ENCODE measurements at regions not wholly inside any gene's neighbourhood (a gene's known extent, or its start where the extent isn't known, plus 50 kb on each side); places are given as distances from the start of the nearest gene placed in this dataset.
"Not testable (repeated sequence)": the region's sequence is repeated elsewhere in the genome, so short reads cannot be mapped to it uniquely, and the experiment has no call there.

DNA sequence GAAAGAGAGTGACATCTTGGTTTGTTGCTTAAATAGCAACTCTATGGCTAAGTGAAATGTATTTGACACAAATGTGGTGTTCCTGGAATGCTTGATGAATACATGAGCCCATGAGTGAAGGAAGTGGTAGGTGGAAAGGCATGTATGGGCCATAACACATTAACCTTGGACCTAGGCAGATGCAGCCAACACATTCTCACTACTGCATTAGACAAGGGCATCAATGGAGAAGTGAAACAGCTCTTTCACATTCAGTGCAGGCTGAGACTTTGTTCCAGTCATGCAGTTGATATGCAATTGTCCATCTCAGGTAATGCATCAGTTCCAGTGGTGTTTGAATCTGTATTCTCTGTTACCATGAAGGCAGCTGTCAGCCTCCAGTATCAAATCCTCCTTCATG, 133.6 kb downstream of the HS3ST3B1 start:
- peaks cover 0 to 3% (median 0%) of the 10 kb centered on the region in 4 donors for H3K27me3 ChIP-seq
- no peak overlapping the region for H3K27ac ChIP-seq
- H3K9me3 ChIP-seq, result no peaks in the 10 kb centered on the region
- H3K36me3 ChIP-seq, result no peaks in the 10 kb centered on the region
- no peaks in the 10 kb centered on the region for H3K4me1 ChIP-seq
- DNase-seq, result no peak
- no peak for TF ChIP-seq POLR2A (IDR thresholded peaks at IDR 0.05)
- TF ChIP-seq, protein P1, sequence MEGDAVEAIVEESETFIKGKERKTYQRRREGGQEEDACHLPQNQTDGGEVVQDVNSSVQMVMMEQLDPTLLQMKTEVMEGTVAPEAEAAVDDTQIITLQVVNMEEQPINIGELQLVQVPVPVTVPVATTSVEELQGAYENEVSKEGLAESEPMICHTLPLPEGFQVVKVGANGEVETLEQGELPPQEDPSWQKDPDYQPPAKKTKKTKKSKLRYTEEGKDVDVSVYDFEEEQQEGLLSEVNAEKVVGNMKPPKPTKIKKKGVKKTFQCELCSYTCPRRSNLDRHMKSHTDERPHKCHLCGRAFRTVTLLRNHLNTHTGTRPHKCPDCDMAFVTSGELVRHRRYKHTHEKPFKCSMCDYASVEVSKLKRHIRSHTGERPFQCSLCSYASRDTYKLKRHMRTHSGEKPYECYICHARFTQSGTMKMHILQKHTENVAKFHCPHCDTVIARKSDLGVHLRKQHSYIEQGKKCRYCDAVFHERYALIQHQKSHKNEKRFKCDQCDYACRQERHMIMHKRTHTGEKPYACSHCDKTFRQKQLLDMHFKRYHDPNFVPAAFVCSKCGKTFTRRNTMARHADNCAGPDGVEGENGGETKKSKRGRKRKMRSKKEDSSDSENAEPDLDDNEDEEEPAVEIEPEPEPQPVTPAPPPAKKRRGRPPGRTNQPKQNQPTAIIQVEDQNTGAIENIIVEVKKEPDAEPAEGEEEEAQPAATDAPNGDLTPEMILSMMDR (IDR thresholded peaks at IDR 0.05), result no peak
- intact Hi-C loops (cut with DNase I), result no loop called here
- no peak overlapping the region for H3K4me3 ChIP-seq

DNA sequence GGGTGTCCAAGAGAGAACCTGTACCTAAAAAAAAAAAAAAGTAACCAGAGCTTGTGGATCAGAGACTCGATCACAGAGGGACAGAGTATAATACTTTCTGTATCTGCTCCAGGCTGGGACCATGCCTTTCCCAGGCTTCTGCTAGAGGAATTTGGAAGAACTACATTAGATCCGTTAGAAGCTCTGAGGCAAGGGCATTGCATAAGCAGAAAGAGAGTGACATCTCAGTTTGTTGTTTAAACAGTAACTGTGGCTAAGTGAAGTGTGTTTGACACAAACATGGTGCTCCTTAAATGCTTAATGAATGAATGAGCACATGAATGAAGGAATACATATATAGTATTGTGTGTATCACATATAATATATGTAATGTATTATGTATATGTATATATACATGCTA, 131.2 kb downstream of the HS3ST3B1 start:
- WGBS, 2 donors, result 62 to 63% methylated on average over 2 of the region's 2 CpGs
- H3K4me1 ChIP-seq, result no peaks in the 10 kb centered on the region
- H3K4me3 ChIP-seq, result no peak overlapping the region
- no peak overlapping the region for H3K27ac ChIP-seq
- no peaks in the 10 kb centered on the region for H3K9me3 ChIP-seq
- peaks cover 0 to 3% (median 0%) of the 10 kb centered on the region in 4 donors for H3K27me3 ChIP-seq
- H3K36me3 ChIP-seq, result no peaks in the 10 kb centered on the region
- TF ChIP-seq, protein P1 (IDR thresholded peaks at IDR 0.05), result no peak
- TF ChIP-seq POLR2A (IDR thresholded peaks at IDR 0.05), result no peak
- intact Hi-C loops (cut with DNase I), result no loop called here
- no peak for DNase-seq

DNA sequence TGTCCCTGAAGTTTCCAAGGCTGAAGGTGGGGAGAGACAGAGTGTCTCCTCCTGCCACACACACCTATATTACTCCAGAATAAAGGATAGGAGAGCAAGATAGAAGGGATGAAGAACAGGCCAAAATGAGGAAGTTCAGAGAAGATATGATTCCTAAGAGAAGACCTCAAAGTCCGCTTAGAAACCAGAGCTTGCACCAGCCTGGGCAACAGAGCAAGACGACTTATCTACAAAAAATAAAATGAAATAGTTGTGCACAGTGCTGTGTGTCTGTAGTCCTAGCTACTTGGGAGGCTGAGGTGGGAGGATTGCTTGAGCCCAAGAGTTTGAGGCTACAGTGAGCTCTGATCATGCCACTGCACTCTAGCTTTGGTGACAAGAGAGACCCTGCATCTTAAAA, 128.2 kb downstream of the HS3ST3B1 start:
- H3K27me3 ChIP-seq, result no peaks in the 10 kb centered on the region
- no peaks in the 10 kb centered on the region for H3K9me3 ChIP-seq
- no peak for DNase-seq
- TF ChIP-seq, protein P1 (IDR thresholded peaks at IDR 0.05), result no peak
- no peak for TF ChIP-seq POLR2A (IDR thresholded peaks at IDR 0.05)
- intact Hi-C loops (cut with DNase I), result no loop called here
- no peaks in the 10 kb centered on the region for H3K36me3 ChIP-seq
- 74 to 80% methylated on average over 2 of the region's 2 CpGs for WGBS, 2 donors
- H3K4me3 ChIP-seq, result no peak overlapping the region
- peak overlapping the region in 1 of 4 donors; percentile 17 for H3K27ac ChIP-seq
- H3K4me1 ChIP-seq, result no peaks in the 10 kb centered on the region

DNA sequence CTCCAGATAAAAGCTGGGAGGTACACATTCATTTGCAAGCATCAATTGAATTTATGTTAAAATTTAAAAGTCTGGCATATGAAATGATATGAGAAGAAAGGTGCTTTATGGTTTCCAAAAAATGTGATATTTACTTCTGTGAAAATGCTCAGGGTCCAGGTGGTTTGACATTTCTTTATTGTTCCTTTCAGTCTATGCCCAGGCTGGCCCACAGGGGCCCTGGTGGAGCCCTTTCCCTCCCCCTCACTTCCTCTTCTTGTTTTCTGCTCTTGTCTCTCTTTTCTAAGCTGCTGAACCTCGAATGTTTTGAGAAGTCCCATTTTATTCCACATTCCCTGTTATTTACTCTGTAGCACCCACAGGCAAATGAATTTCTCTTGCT, 127.8 kb downstream of the HS3ST3B1 start:
- intact Hi-C loops (cut with DNase I), result no loop called here
- no peaks in the 10 kb centered on the region for H3K27me3 ChIP-seq
- TF ChIP-seq, protein P1 (IDR thresholded peaks at IDR 0.05), result no peak
- no peak for TF ChIP-seq POLR2A (IDR thresholded peaks at IDR 0.05)
- no peak overlapping the region for H3K4me3 ChIP-seq
- no peak for DNase-seq
- no peaks in the 10 kb centered on the region for H3K4me1 ChIP-seq
- H3K9me3 ChIP-seq, result no peaks in the 10 kb centered on the region
- no peaks in the 10 kb centered on the region for H3K36me3 ChIP-seq
- WGBS, 2 donors, result 20 to 27% methylated on average over 1 of the region's 1 CpG
- H3K27ac ChIP-seq, result peak overlapping the region in 1 of 4 donors; percentile 17

DNA sequence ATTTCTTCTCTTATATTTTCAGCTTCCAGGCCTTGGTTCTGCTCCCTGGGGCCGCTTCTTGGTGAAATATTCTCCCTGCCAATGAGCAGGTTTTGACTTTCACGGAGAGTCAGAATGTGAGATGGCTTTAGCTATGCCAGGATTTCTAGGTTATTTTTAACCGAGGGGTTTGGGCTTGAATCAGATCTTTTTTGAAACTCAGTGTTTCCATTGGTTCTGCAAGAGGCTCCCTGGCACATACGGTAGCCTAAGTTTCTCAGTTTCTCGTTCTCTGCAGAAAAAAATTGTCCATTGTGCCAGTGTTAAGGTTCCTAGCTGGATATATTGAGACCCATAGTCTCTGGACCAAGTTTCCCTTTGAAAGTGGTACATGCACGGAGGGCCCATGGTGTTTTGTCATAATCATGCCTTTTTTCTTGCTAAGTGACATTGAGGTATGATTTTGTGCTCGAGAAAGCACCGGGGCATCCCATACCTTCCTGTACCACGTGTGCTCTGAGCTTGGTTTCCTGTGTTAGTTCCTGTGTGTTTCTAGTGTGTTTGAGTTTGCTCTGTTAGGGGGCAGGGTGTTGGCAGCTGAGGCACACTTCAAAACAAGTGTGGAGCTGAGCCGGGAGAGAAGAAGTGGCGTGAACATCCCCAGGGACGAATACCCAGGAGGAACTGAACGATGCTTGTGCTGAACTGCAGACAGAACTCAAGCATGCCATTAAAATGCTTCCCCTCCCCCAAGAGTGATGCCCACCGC, 127.2 kb downstream of the HS3ST3B1 start:
- intact Hi-C loops (cut with DNase I), result no loop called here
- H3K9me3 ChIP-seq, result no peaks in the 10 kb centered on the region
- no peak overlapping the region for H3K4me3 ChIP-seq
- no peaks in the 10 kb centered on the region for H3K27me3 ChIP-seq
- H3K4me1 ChIP-seq, result no peaks in the 10 kb centered on the region
- TF ChIP-seq, protein P1 (IDR thresholded peaks at IDR 0.05), result no peak
- TF ChIP-seq POLR2A (IDR thresholded peaks at IDR 0.05), result no peak
- no peak overlapping the region for H3K27ac ChIP-seq
- DNase-seq, result no peak
- WGBS, 2 donors, result 57 to 58% methylated on average over 13 to 14 of the region's 14 CpGs
- no peaks in the 10 kb centered on the region for H3K36me3 ChIP-seq

DNA sequence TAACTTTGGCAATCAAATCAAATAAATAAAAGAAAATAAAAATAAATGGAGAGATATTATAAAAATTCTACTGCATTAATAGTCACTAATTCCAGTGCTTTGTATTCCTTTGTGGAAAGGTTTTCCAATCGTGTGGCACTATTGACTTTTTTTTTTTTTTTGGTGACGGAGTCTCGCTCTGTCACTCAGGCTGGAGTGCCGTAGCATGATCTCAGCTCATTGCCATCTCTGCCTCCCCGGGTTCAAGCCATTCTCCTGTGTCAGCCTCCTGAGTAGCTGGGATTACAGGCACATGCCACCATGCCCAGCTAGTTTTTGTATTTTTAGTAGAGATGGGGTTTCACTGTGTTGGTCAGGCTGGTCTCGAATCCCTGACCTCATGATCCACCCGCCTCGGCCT, 122.3 kb downstream of the HS3ST3B1 start:
- 73 to 76% methylated on average over 5 of the region's 8 CpGs for WGBS, 2 donors

More for the DNA sequence above, 122.3 kb downstream of the HS3ST3B1 start:
- H3K4me1 ChIP-seq; H3K27me3 ChIP-seq; H3K4me3 ChIP-seq; DNase-seq; H3K9me3 ChIP-seq; intact Hi-C loops (cut with DNase I); H3K36me3 ChIP-seq; H3K27ac ChIP-seq: not testable (repeated sequence)
